Cardiac muscle cell (in vitro differentiated cells and primary cell): ENCODE measurements at regions not wholly inside any gene's neighbourhood (a gene's known extent, or its start where the extent isn't known, plus 50 kb on each side); places are given as distances from the start of the nearest gene placed in this dataset.

Experiments
- DNase-seq, 2 donors: peaks; one replicate each; pipeline versions ENCODE4 v3.0.0 to v3.0.0-alpha.2; 2010 to 2017; ENCODE audit warnings: low read depth in 1 of 2, low spot score in 1 of 2
- H3K27ac ChIP-seq: fragments of 200-600 bp; sonication (generic); 2 replicates; pipeline ENCODE4 v1.5.1; 2016
- H3K27me3 ChIP-seq: fragments of 200-600 bp; sonication (generic); 2 replicates; pipeline ENCODE4 v1.6.0; 2016; ENCODE audit warnings: control low read depth
- H3K36me3 ChIP-seq: fragments of 200-600 bp; sonication (generic); 2 replicates; pipeline ENCODE4 v1.5.1; 2016; ENCODE audit warnings: control low read depth
- H3K4me1 ChIP-seq: fragments of 200-600 bp; sonication (generic); 2 replicates; pipeline ENCODE4 v1.8.1; 2017; ENCODE audit warnings: low read depth, mild to moderate bottlenecking, mixed run types
- H3K4me3 ChIP-seq: fragments of 200-600 bp; sonication (generic); 2 replicates; pipeline ENCODE4 v1.5.1; 2016; ENCODE audit warnings: mild to moderate bottlenecking
- H3K9me3 ChIP-seq: fragments of 200-600 bp; sonication (generic); 2 replicates; pipeline ENCODE4 v1.5.1; 2017; ENCODE audit warnings: low read depth, mild to moderate bottlenecking, control low read depth
- TF ChIP-seq, protein P1 (sequence below): IDR thresholded peaks from 2 replicates; pipeline ENCODE4 v1.5.1; 2012; ENCODE audit warnings: low read depth, mild to moderate bottlenecking, low read length

DNA sequence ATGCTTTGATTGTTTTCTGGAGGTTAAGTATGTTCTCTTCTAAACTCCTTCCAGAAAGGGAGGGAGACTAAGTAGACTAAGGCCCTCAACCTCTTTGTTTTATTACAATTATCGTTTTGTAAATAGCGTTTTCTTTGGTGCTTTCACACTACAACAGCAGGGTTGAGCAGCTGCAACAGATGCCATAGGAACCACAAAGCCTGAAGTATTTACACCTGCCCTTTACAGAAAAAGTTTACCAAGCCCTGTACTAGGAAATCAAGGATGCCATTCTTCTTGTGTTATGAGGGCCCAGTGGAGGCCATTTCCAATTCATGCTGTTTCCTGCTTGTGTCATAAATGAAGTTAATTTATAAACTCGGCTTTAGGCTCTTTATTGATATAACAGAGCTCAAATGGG is 914.8 kb downstream of the DCDC2C start:
- DNase-seq: no peak
- H3K36me3 ChIP-seq: no peaks in the 10 kb centered on the region
- H3K27me3 ChIP-seq: no peaks in the 10 kb centered on the region
- no peak overlapping the region for H3K4me3 ChIP-seq
- no peak overlapping the region for H3K27ac ChIP-seq
- H3K4me1 ChIP-seq: no peaks in the 10 kb centered on the region
- H3K9me3 ChIP-seq: no peaks in the 10 kb centered on the region
- TF ChIP-seq, protein P1, sequence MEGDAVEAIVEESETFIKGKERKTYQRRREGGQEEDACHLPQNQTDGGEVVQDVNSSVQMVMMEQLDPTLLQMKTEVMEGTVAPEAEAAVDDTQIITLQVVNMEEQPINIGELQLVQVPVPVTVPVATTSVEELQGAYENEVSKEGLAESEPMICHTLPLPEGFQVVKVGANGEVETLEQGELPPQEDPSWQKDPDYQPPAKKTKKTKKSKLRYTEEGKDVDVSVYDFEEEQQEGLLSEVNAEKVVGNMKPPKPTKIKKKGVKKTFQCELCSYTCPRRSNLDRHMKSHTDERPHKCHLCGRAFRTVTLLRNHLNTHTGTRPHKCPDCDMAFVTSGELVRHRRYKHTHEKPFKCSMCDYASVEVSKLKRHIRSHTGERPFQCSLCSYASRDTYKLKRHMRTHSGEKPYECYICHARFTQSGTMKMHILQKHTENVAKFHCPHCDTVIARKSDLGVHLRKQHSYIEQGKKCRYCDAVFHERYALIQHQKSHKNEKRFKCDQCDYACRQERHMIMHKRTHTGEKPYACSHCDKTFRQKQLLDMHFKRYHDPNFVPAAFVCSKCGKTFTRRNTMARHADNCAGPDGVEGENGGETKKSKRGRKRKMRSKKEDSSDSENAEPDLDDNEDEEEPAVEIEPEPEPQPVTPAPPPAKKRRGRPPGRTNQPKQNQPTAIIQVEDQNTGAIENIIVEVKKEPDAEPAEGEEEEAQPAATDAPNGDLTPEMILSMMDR: no peak

DNA sequence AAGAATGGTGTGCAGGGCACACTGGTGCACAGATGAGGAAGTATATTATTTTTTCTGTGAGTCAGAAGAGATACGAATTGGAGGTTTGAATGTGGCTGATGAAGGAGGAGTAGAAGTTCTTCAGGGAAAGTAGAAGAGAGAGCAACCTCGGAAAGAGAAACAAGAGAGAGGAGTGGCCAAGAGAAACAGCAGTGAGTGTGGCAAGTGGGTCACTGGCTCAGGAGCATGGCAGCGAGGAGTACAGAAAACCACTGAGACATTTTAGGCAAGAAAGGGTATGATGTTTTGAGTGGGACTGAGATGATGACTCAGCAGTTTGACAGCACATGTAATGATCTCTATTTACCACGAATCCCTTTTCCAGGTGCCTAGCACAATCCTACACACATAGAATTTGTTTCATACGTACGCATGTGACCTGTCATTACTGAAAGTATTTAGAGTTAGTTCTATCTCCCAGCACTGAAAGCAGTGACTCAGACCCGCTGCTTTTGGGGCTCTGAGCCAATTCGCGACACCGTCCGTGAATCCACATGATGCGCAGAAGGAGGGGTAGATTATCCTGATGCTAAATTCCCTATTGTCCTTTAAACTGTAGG is 915.4 kb downstream of the DCDC2C start:
- no peak for DNase-seq
- no peak overlapping the region for H3K27ac ChIP-seq
- TF ChIP-seq, protein P1: no peak

DNA sequence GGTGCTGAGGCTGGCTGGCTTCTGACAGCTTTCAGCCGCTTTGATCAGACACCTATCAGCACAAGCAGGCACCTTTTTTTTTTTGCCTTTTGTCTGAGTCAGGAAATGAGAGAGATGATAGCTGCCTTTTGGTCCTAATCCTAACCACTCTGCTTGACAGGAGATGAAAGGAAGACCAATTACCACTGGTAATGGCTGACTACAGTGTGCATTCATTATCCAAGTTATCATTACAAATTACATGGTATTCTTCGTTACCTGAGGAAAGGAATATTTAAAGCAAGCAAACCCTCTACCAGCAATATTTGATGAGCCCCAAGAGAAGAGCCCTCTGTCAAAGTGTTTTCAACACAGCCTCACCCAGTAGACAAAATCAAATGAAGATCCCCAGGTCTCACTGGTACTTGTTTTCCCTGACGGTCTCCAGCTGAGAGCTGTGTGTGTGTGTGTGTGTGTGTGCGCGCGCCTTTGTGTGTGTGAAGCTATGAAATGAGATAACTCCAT is 925.7 kb downstream of the DCDC2C start:
- H3K4me3 ChIP-seq: no peak overlapping the region
- no peaks in the 10 kb centered on the region for H3K36me3 ChIP-seq
- TF ChIP-seq, protein P1: no peak
- peaks cover 10% of the 10 kb centered on the region for H3K4me1 ChIP-seq
- peak in 1 of 2 donors; percentile 37 for DNase-seq
- no peak overlapping the region for H3K27ac ChIP-seq
- H3K27me3 ChIP-seq: no peaks in the 10 kb centered on the region
- H3K9me3 ChIP-seq: no peaks in the 10 kb centered on the region

More for the DNA sequence above, 915.4 kb downstream of the DCDC2C start:
- H3K4me3 ChIP-seq: no peak overlapping the region
- no peaks in the 10 kb centered on the region for H3K9me3 ChIP-seq
- H3K36me3 ChIP-seq: no peaks in the 10 kb centered on the region
- H3K4me1 ChIP-seq: no peaks in the 10 kb centered on the region
- no peaks in the 10 kb centered on the region for H3K27me3 ChIP-seq

DNA sequence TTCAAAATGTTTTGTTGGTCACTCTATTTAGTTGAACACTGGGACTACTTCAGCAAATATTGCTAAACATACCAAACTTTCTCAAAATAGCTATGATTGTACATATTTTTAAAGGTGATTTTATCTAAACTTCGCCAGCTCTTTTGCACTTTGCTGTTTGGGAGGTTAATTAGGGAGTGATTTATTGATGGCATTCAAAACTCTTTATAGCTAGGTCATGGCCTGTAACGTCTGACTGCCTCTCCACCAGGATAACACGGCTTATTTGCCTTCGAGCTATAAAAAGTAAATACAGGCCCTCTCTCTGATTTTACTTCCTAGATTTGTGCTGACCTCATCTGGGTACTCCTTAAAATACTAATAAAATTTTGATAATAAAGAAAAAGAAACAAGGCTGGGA is 931.9 kb downstream of the DCDC2C start:
- H3K36me3 ChIP-seq: no peaks in the 10 kb centered on the region
- H3K4me3 ChIP-seq: no peak overlapping the region
- H3K27me3 ChIP-seq: no peaks in the 10 kb centered on the region
- H3K9me3 ChIP-seq: no peaks in the 10 kb centered on the region
- H3K4me1 ChIP-seq: peaks cover 5% of the 10 kb centered on the region
- DNase-seq: no peak
- H3K27ac ChIP-seq: no peak overlapping the region
- TF ChIP-seq, protein P1: no peak

DNA sequence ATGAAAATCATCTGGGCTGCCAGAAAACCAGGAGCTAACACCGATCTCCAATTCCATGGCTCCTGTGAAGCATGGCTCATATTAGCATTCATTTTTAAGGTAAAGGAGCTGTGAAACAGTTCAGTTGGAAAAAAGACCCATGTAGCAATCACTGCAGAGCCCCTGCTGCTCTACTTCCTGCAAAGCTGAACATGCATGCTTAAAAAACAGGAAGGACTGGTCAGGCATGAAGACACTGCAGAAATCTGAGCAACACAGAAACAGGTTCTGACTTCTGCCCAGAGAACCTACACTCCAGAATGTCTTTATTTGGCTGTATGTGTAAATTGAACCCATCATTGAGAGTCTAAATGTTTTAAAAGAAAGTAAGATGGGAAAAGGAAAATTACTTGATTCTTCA is 950.6 kb downstream of the DCDC2C start:
- TF ChIP-seq, protein P1: no peak
- Histone ChIP-seq H3K27me3 (no peaks in the 10 kb centered on the region), H3K27ac (no peak overlapping the region)

More for the DNA sequence above, 950.6 kb downstream of the DCDC2C start:
- Histone ChIP-seq H3K4me3 (no peak overlapping the region), H3K9me3 (no peaks in the 10 kb centered on the region), H3K36me3 (no peaks in the 10 kb centered on the region), H3K4me1 (peaks cover 12% of the 10 kb centered on the region)
- no peak for DNase-seq
